ENCODE measurements at regions not wholly inside any gene's neighbourhood (a gene's known extent, or its start where the extent isn't known, plus 50 kb on each side); places are given as distances from the start of the nearest gene placed in this dataset.
A peak's percentile ranks its signal among the peaks of the same experiment; 100 is the strongest.

DNA sequence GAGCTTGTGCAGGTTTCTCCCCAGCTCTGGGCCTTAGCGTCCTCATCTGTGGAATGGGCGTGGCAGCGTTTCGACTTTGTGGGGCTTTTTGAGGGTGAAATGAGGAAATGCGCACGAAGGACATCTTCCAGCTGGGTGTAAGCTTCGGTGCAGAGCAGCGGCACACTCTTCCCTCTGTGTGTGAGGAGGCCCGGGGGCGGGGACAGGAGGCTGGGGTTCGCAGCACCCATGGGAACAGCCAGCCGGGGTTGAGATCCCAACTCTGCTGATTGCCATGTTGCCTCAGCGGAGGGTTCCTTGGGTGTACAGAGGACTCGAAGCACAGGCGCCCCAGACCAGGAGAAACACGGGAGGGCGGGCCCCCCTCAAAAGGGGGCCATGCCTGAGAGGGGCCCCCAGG is 265.6 kb downstream of the NSG2 start:
- Mint-ChIP-seq H3K27ac (no peak overlapping the region), H3K4me1 (ENCODE audit: low read depth) (no peaks in the 10 kb centered on the region), H3K36me3 (ENCODE audit: low read depth) (no peaks in the 10 kb centered on the region), H3K9me3 (ENCODE audit: insufficient read depth) (no peaks in the 10 kb centered on the region), H3K27me3 (ENCODE audit: low read depth) (peaks cover 11% of the 10 kb centered on the region), H3K4me3 (no peak overlapping the region)
- DNase-seq, result no peak
- ATAC-seq, result no peak
- CTCF ChIA-PET, result interaction anchor here (1.0 to 1.9 kb wide), 8 partner anchors 11 to 695 kb away, joined by 3 to 15 read pairs (median 8); partner anchors contain the start of gene BOD1
- POLR2A ChIA-PET, result interaction anchor here (0.6 kb wide), 1 partner anchor 1063 kb away, joined by 5 read pairs; no protein-coding TSS in a partner anchor

DNA sequence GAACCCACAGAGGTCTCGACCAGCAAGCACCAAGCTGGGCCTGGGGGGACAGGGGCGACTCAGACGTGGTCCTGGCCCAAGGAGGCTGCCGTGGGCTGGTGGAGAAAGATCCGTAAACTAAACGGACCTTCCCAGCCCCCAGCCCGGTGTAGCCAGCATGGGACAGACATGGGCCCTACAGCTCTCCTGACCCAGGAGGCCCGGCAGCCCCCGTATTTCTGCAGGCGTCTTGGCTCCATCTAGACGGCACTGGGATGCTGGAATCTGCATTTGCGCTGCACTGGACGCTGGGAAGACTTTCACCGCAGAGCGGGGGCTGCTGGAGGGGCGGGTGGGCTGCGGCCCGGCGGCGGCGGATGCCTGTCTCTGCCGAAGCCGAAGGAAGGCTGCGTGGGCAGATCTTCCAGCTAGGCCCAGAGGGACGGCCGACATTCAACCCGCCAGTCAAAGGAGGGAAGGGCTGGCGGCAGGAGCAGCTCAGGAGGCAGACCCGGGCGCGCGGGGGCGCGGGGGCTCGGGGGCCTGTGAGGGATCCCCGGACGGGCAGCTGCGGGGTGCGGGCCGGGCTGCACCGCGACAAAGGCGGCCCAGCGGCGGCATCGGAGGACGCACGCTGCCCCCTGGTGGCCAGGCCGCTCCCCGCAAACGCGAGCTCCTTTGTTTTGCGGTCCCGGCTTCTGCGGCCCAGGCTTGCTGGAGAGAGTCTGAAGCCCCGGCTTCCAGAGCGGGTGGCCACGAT is 266.2 kb downstream of the NSG2 start:
- no peaks in the 10 kb centered on the region for H3K36me3 Mint-ChIP-seq (ENCODE audit: low read depth)
- no peak overlapping the region for H3K4me3 Mint-ChIP-seq
- DNase-seq (peak; percentile 67), ATAC-seq (peak; percentile 77)
- CTCF ChIA-PET, result interaction anchor here (0.6 to 1.9 kb wide), 18 partner anchors 8 to 696 kb away, joined by 3 to 15 read pairs (median 4); partner anchors contain the start of gene BOD1
- H3K4me1 Mint-ChIP-seq (ENCODE audit: low read depth), result no peaks in the 10 kb centered on the region
- POLR2A ChIA-PET, result no interaction called here
- H3K27ac Mint-ChIP-seq, result no peak overlapping the region
- no peaks in the 10 kb centered on the region for H3K9me3 Mint-ChIP-seq (ENCODE audit: insufficient read depth)
- peaks cover 11% of the 10 kb centered on the region for H3K27me3 Mint-ChIP-seq (ENCODE audit: low read depth)

DNA sequence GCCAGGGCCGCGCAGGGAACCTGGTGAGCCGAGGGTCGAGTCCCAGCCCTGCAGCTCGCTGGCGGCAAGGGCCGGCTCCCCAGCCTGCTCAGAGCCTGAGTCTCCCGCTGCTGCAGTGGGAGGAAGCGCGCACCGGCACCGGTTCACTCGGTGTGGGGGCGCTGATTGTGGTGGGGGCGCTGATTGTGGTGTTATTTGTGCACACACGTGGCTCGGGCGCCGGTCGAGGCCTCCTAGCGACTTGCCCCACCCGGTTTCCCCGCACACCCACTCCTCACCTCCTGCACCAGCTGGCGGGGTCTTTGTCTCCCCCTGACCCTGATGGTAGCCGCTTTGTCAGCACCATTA is 266.7 kb downstream of the NSG2 start:
- no peaks in the 10 kb centered on the region for H3K36me3 Mint-ChIP-seq (ENCODE audit: low read depth)
- DNase-seq (no peak), ATAC-seq (no peak)
- CTCF ChIA-PET, result interaction anchor here (0.7 to 1.9 kb wide), 17 partner anchors 9 to 696 kb away, joined by 3 to 15 read pairs (median 4); partner anchors contain the start of gene BOD1
- H3K4me3 Mint-ChIP-seq, result no peak overlapping the region
- peaks cover 11% of the 10 kb centered on the region for H3K27me3 Mint-ChIP-seq (ENCODE audit: low read depth)
- H3K9me3 Mint-ChIP-seq (ENCODE audit: insufficient read depth), result no peaks in the 10 kb centered on the region
- no peaks in the 10 kb centered on the region for H3K4me1 Mint-ChIP-seq (ENCODE audit: low read depth)
- H3K27ac Mint-ChIP-seq, result no peak overlapping the region
- POLR2A ChIA-PET, result no interaction called here

DNA sequence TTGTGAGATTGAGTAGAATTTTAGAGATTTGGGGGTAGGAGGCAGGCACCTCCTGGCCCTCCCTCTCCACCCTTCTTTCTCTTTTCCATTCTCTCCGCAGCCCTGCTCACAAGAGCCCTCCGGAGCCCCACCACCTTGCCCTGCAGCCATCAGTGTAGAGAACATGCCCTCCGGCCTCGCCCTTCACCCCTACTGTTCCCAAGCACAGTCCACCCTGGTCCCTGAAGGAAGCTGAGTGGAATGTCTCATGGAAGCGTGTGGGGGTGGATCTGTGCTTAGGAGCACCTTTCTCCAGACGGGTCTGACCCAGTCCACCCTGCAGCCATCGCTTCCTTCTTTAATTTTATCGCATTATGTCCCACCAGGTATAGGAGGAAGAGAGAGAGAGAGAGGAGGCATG is 267.1 kb downstream of the NSG2 start:
- Mint-ChIP-seq H3K27ac (no peak overlapping the region), H3K27me3 (ENCODE audit: low read depth) (peaks cover 11% of the 10 kb centered on the region), H3K4me3 (no peak overlapping the region), H3K9me3 (ENCODE audit: insufficient read depth) (no peaks in the 10 kb centered on the region), H3K4me1 (ENCODE audit: low read depth) (no peaks in the 10 kb centered on the region), H3K36me3 (ENCODE audit: low read depth) (no peaks in the 10 kb centered on the region)
- no peak for ATAC-seq
- DNase-seq, result no peak
- POLR2A ChIA-PET, result no interaction called here
- CTCF ChIA-PET, result interaction anchor here (0.7 to 1.9 kb wide), 12 partner anchors 9 to 697 kb away, joined by 3 to 15 read pairs (median 5); partner anchors contain the start of gene BOD1

DNA sequence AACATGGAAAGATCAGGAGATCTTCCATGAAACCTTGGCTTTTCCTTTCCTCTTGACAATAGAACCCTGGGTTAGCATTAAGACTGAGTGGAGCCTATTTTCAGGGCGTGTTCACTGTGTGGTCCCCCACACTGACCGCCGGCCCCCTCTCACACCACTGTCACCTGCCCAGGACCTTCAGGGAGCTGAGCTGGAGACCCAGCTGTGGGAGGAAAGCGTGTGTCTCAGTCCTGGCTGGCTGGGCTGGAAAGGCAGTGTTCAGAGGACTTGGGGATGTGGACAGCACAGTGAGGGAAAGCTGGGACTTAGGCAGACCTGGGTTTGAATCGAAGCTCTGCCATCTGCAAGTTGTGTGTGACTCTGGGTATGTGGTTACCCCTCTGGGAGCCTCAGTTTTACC is 268.1 kb downstream of the NSG2 start:
- H3K36me3 Mint-ChIP-seq (ENCODE audit: low read depth), result no peaks in the 10 kb centered on the region
- H3K27me3 Mint-ChIP-seq (ENCODE audit: low read depth), result peaks cover 14% of the 10 kb centered on the region
- no peak for ATAC-seq
- ChIA-PET CTCF (no interaction called here), POLR2A (no interaction called here)
- no peaks in the 10 kb centered on the region for H3K4me1 Mint-ChIP-seq (ENCODE audit: low read depth)
- H3K9me3 Mint-ChIP-seq (ENCODE audit: insufficient read depth), result no peaks in the 10 kb centered on the region
- DNase-seq, result no peak
- H3K27ac Mint-ChIP-seq, result no peak overlapping the region
- H3K4me3 Mint-ChIP-seq, result no peak overlapping the region

DNA sequence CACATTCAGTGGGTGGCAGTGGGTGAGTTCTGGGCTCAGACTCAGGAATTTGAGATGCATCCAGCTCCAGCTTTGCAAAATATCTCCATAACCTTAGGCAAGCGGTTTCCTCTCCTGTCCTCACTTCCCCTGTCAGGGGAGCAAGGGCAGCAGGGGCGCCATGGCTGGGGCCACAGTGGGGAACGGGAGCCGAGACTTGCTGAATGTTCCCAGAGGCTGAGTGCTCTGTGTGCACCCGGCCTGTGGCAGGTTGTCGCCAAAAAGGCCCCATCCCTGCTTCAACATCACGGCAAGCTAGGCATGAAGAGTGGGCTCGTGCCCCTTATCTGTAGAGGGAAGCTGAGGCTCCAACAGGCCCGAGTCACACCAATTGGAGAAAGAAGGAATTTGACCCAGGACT is 268.8 kb downstream of the NSG2 start:
- Mint-ChIP-seq H3K27ac (no peak overlapping the region), H3K9me3 (ENCODE audit: insufficient read depth) (no peaks in the 10 kb centered on the region), H3K4me1 (ENCODE audit: low read depth) (no peaks in the 10 kb centered on the region), H3K27me3 (ENCODE audit: low read depth) (peaks cover 18% of the 10 kb centered on the region), H3K4me3 (no peak overlapping the region), H3K36me3 (ENCODE audit: low read depth) (no peaks in the 10 kb centered on the region)
- POLR2A ChIA-PET, result no interaction called here
- DNase-seq (no peak), ATAC-seq (no peak)
- CTCF ChIA-PET, result no interaction called here

DNA sequence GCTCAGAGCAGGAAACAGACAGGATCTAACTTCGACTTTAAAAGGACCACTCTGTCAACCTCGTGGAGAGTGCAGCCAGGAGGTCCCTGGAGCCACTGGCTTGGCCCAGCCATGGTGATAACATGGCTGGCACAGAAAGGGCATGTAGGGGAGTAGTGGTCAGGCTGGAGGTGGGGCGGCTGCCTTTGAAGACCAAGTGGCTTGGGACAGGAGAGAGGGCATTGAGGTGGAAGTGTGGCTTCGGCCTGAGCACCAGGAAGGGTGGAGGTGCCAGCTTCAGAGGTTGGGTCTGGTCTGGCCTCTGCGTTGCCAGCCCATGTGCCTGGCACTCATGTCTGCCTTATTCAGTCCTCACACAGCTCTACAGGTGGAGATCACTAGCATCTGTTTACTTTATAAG is 270.0 kb downstream of the NSG2 start:
- Mint-ChIP-seq H3K27ac (no peak overlapping the region), H3K9me3 (ENCODE audit: insufficient read depth) (no peaks in the 10 kb centered on the region), H3K4me3 (no peak overlapping the region), H3K27me3 (ENCODE audit: low read depth) (peaks cover 18% of the 10 kb centered on the region), H3K36me3 (ENCODE audit: low read depth) (no peaks in the 10 kb centered on the region), H3K4me1 (ENCODE audit: low read depth) (no peaks in the 10 kb centered on the region)
- CTCF ChIA-PET, result interaction anchor here (0.8 kb wide), 1 partner anchor 11 kb away, joined by 3 read pairs; no protein-coding TSS in a partner anchor
- no peak for ATAC-seq
- POLR2A ChIA-PET, result no interaction called here
- no peak for DNase-seq

DNA sequence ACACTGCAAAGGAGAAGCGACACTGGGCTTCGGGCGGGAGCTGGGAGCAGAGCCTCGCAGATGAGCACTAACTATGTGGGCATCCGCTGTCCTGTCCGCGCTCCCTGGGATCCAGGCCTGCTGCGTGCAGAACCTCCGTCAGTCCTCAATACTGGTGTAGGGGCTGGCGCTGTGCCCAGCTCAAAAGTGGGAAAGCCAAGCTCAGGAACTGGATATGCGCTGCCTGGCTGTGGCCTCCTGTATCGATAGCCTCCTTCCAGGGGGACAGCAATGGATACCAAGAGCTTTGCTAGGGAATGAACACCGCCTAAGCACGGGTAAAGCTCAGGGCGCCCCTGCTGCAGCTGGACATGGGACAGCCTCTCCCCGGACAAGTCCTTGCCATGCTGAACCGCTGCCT is 270.4 kb downstream of the NSG2 start:
- Mint-ChIP-seq H3K4me3 (no peak overlapping the region), H3K27me3 (ENCODE audit: low read depth) (peaks cover 14% of the 10 kb centered on the region), H3K27ac (no peak overlapping the region), H3K36me3 (ENCODE audit: low read depth) (no peaks in the 10 kb centered on the region), H3K9me3 (ENCODE audit: insufficient read depth) (no peaks in the 10 kb centered on the region), H3K4me1 (ENCODE audit: low read depth) (no peaks in the 10 kb centered on the region)
- ChIA-PET CTCF (interaction anchor here (0.8 kb wide), 1 partner anchor 11 kb away, joined by 3 read pairs; no protein-coding TSS in a partner anchor), POLR2A (no interaction called here)
- ATAC-seq, result no peak
- DNase-seq, result no peak

DNA sequence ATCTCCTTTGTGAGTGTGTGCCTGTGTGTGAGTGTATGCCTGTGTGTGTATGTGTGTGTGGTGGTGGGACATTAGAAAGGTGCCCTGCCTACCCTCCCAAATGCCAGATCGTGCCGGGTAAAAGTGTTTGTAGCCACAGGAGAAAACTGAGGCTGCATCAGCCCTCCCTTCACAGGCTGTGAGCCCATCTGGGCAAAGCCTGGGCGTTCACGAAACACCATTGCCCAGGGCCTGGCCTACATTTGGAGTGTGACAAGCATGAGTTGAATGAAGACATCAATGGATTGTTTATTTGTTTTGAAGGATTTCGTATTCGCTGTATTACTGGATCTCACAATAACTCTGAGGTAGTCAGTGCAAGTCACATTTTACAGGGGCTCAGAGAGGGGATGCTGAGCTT is 270.8 kb downstream of the NSG2 start:
- Mint-ChIP-seq H3K36me3 (ENCODE audit: low read depth) (no peaks in the 10 kb centered on the region), H3K4me3 (no peak overlapping the region), H3K4me1 (ENCODE audit: low read depth) (no peaks in the 10 kb centered on the region), H3K9me3 (ENCODE audit: insufficient read depth) (no peaks in the 10 kb centered on the region), H3K27ac (no peak overlapping the region), H3K27me3 (ENCODE audit: low read depth) (peaks cover 10% of the 10 kb centered on the region)
- ATAC-seq (no peak), DNase-seq (no peak)
- ChIA-PET CTCF (no interaction called here), POLR2A (no interaction called here)

DNA sequence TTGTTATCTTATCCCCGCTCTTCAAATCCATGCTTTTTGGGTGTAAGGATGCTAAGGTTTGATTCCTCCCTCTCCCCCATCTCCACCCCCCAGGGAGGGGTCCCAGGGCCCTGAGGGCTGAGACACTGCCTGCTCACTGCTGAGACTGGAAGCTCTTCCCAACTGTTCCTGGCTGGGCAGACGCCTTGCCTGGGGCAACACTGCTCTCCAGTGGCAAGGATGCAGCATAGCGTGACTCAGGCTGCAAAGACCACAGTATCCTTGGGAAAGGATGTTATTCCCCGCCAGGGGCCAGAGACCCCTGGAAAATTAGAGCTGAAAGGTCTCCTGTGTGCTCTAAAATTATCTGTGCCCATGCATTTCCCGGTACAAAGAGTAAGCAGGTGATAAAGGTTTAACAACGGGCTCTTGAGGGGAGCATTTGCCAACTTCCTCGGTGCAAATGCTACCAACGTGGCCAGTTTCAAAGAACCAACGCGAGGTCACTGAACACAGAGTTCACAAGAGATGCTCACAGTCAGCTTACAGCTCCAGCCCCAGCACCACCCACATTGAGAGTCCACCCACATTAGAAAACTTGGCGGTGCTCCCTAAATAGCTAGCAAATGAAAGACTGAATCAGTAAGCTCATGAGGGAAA is 271.9 kb downstream of the NSG2 start:
- no peak for DNase-seq
- ChIA-PET CTCF (no interaction called here), POLR2A (interaction anchor here (0.5 kb wide), 1 partner anchor 15 kb away, joined by 3 read pairs; no protein-coding TSS in a partner anchor)
- H3K4me1 Mint-ChIP-seq (ENCODE audit: low read depth), result no peaks in the 10 kb centered on the region
- H3K27me3 Mint-ChIP-seq (ENCODE audit: low read depth), result peaks cover 10% of the 10 kb centered on the region
- no peak overlapping the region for H3K27ac Mint-ChIP-seq
- no peak overlapping the region for H3K4me3 Mint-ChIP-seq
- ATAC-seq, result no peak
- no peaks in the 10 kb centered on the region for H3K36me3 Mint-ChIP-seq (ENCODE audit: low read depth)
- H3K9me3 Mint-ChIP-seq (ENCODE audit: insufficient read depth), result no peaks in the 10 kb centered on the region

DNA sequence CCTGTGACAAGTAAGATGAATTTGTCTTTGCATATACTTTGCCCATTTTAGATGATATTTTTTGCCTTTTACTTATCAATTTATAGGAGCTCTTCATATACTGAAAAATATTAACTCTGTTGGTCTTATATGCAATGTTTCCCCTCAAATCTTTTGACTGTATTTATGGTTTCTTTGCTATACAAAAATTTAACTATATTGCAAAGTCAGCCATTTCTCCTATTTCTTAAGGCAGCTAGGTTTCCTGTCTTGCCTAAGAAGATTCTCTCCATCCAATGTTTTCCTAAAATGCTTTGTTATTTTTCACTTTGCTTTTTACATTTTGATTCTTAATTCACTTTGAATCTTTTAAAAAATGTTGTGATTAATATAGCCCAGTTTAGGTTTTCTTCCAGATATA is 273.1 kb downstream of the NSG2 start:
- ChIA-PET CTCF (no interaction called here), POLR2A (no interaction called here)
- no peaks in the 10 kb centered on the region for H3K4me1 Mint-ChIP-seq (ENCODE audit: low read depth)
- H3K27me3 Mint-ChIP-seq (ENCODE audit: low read depth), result peaks cover 6% of the 10 kb centered on the region
- no peaks in the 10 kb centered on the region for H3K9me3 Mint-ChIP-seq (ENCODE audit: insufficient read depth)
- DNase-seq (no peak), ATAC-seq (no peak)
- H3K4me3 Mint-ChIP-seq, result no peak overlapping the region
- H3K27ac Mint-ChIP-seq, result no peak overlapping the region
- H3K36me3 Mint-ChIP-seq (ENCODE audit: low read depth), result no peaks in the 10 kb centered on the region

DNA sequence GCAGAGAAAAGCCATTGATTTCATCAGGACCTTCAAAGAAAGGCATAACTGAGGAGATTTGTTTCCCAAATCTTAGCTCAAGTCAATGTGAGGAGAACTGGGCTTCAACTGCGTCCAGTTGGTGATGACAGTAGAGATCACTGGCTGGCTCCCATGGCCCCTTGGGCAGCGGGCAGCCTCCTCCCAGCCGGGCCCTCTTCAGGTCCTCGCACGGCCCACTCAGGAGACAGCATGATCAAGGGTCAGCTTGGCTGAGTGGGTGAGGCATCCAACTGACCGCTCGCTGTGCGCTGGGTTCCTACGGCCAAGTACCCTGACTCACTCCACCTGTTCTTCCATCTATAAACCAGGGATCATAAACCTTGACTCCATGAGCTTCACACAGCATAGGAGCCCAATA is 274.0 kb downstream of the NSG2 start:
- CTCF ChIA-PET, result no interaction called here
- Mint-ChIP-seq H3K4me3 (no peak overlapping the region), H3K36me3 (ENCODE audit: low read depth) (no peaks in the 10 kb centered on the region), H3K4me1 (ENCODE audit: low read depth) (no peaks in the 10 kb centered on the region), H3K9me3 (ENCODE audit: insufficient read depth) (no peaks in the 10 kb centered on the region), H3K27ac (no peak overlapping the region), H3K27me3 (ENCODE audit: low read depth) (peaks cover 6% of the 10 kb centered on the region)
- POLR2A ChIA-PET, result no interaction called here
- ATAC-seq (no peak), DNase-seq (no peak)

Measured in activated CD8-positive, alpha-beta T cell treated with anti-CD3 and anti-CD28 coated beads, Interleukin-2, amount 10 ng/mL, durations not matched to agents 7 days and 5 days (primary cell).